ENCODE measurements at regions not wholly inside any gene's neighbourhood (a gene's known extent, or its start where the extent isn't known, plus 50 kb on each side); places are given as distances from the start of the nearest gene placed in this dataset.
"Not testable (repeated sequence)": the region's sequence is repeated elsewhere in the genome, so short reads cannot be mapped to it uniquely, and the experiment has no call there.

DNA sequence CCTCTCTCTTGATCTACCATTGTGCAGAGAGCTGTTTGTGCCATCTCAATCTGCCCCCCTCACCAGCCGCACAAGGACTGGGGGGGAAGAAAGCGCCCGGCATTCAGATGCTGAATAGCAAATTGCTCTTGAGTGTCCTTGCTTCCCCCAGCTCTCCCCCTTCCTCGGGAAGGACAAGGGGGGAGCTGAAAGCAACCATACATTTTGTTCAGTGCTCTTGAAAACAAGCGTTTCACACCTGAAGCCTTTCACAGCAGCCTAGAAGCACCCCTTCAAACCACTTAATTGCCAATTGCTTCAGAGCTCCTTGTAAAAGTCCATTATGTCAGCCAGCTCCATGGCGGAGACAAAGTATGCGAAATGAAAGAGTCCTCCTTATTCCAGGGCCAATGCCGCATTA is 540.1 kb downstream of the NR2F2 start:
- no peaks in the 10 kb centered on the region for H3K4me1 ChIP-seq (replicated peaks in 1 of 2)
- WGBS, 4 donors, result 58 to 73% (median 66%) methylated on average over 8 of the region's 8 CpGs
- no peaks in the 10 kb centered on the region for H3K36me3 ChIP-seq (replicated peaks in 1 of 2)
- DNase-seq, result no peak
- no peak overlapping the region for H3K4me3 ChIP-seq
- TF ChIP-seq POLR2A (IDR thresholded peaks at IDR 0.05), result no peak
- TF ChIP-seq, protein P1, sequence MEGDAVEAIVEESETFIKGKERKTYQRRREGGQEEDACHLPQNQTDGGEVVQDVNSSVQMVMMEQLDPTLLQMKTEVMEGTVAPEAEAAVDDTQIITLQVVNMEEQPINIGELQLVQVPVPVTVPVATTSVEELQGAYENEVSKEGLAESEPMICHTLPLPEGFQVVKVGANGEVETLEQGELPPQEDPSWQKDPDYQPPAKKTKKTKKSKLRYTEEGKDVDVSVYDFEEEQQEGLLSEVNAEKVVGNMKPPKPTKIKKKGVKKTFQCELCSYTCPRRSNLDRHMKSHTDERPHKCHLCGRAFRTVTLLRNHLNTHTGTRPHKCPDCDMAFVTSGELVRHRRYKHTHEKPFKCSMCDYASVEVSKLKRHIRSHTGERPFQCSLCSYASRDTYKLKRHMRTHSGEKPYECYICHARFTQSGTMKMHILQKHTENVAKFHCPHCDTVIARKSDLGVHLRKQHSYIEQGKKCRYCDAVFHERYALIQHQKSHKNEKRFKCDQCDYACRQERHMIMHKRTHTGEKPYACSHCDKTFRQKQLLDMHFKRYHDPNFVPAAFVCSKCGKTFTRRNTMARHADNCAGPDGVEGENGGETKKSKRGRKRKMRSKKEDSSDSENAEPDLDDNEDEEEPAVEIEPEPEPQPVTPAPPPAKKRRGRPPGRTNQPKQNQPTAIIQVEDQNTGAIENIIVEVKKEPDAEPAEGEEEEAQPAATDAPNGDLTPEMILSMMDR (IDR thresholded peaks at IDR 0.05), result no peak
- H3K9me3 ChIP-seq (replicated peaks in 1 of 3), result no peaks in the 10 kb centered on the region
- H3K27me3 ChIP-seq, result no peaks in the 10 kb centered on the region
- H3K27ac ChIP-seq, result no peak overlapping the region
- intact Hi-C loops (cut with DNase I), result no loop called here

DNA sequence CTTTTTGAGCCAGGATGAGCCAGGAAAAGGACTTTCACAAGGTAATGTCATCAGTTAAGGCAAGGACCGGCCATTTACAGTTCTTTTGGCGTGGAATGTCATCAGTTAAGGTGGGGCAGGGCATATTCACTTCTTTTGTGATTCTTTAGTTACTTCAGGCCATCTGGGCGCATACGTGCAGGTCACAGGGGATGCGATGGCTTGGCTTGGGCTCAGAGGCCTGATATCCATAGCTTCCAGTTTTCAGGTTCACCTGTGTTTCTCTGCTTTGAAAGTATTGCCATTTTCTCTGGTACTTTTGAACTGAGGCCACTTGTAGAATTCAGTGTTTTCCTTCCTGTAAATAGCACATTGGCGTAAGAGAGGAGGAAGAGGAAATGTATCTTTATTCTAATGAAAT is 546.9 kb downstream of the NR2F2 start:
- 77 to 90% (median 88%) methylated on average over 6 of the region's 6 CpGs for whole genome bisulfite sequencing, 4 donors
- H3K36me3 ChIP-seq (replicated peaks in 1 of 2); DNase-seq; intact Hi-C loops (cut with DNase I); H3K4me1 ChIP-seq (replicated peaks in 1 of 2); H3K4me3 ChIP-seq; H3K27me3 ChIP-seq; H3K27ac ChIP-seq; H3K9me3 ChIP-seq (replicated peaks in 1 of 3): not testable (repeated sequence)

DNA sequence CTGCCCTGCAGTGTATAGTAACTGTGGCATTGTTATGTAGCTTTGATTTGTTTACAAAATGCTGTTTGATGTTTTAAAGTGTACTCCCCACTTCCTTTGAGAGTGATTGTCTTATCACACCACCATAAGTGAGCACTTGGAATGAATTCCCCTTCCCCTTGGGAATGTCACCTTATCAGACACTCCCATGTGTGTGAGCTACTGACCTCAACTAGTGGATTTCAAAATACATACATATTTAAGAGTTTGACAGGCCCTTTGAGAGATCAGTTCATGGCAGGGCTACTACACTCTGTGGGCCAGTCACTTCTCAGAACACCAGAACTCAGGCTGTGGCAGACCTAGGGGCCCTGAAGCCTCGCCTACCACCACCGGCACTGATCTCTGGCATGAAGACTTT is 547.6 kb downstream of the NR2F2 start:
- TF ChIP-seq, protein P1 (IDR thresholded peaks at IDR 0.05), result no peak
- no peak for TF ChIP-seq POLR2A (IDR thresholded peaks at IDR 0.05)
- 87 to 95% (median 92%) methylated on average over 2 of the region's 2 CpGs for WGBS, 4 donors
- Histone ChIP-seq H3K27me3 (no peaks in the 10 kb centered on the region), H3K9me3 (replicated peaks in 1 of 3) (no peaks in the 10 kb centered on the region), H3K4me3 (no peak overlapping the region), H3K27ac (no peak overlapping the region), H3K4me1 (replicated peaks in 1 of 2) (no peaks in the 10 kb centered on the region), H3K36me3 (replicated peaks in 1 of 2) (no peaks in the 10 kb centered on the region)
- DNase-seq, result no peak
- intact Hi-C loops (cut with DNase I), result no loop called here

DNA sequence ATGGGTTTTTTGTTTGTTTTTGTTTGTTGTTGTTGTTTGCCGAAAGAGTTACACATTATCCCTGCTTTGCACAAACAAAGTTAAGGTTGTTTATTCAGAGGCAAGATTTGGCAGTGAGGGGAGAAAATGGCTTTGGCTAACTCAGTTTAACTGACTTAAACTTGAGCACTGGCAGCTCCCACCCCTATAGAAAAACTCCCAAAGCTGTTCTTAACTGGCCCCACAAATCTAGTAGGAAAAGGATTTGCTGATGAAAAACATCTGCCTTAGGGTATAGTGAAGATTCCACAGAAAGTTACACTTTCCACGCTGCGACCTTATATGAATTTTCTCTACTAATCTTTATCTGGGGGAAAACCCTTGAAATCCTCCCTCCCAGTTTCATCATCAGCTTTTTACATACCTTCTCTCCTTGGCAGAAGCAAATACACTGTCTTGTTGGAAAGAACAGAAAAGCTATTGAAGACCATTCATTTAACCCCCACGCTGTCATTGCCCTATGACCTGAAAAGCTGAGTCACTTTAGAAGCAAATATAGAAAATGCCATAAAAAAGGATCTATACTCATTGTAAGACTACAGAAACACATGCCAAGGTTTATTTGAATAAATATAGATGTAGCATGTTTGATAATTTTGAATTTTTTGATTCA is 551.7 kb downstream of the NR2F2 start:
- intact Hi-C loops (cut with DNase I), result no loop called here
- 77 to 85% (median 82%) methylated on average over 4 of the region's 4 CpGs for WGBS, 4 donors
- TF ChIP-seq POLR2A (IDR thresholded peaks at IDR 0.05), result no peak
- TF ChIP-seq, protein P1 (IDR thresholded peaks at IDR 0.05), result no peak

DNA sequence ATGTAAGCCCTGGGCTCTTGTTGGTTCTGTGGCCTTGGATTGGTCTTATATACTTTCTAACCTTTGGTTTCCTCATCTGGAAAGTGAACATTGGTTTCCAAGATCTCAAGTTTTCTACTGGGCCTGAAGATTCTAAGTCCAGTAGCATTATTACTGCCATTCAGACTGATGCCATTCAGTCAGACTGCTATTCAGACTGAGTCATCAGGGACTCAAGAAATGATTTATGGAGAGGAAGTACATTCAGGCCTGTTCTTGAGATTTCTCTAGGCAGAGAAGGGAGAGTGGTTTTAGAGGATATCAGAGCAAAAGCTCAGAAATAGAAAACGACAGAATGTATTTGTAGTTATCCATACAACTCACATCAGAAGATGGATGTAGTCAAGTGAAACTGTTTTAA is 557.2 kb downstream of the NR2F2 start:
- 35 to 44% (median 38%) methylated on average over 1 of the region's 1 CpG for WGBS, 4 donors
- intact Hi-C loops (cut with DNase I), result no loop called here
- H3K9me3 ChIP-seq (replicated peaks in 1 of 3), result no peaks in the 10 kb centered on the region

More for the DNA sequence above, 551.7 kb downstream of the NR2F2 start:
- no peaks in the 10 kb centered on the region for H3K27me3 ChIP-seq
- no peak overlapping the region for H3K27ac ChIP-seq
- H3K4me3 ChIP-seq, result no peak overlapping the region
- no peaks in the 10 kb centered on the region for H3K4me1 ChIP-seq (replicated peaks in 1 of 2)
- no peak for DNase-seq
- H3K36me3 ChIP-seq (replicated peaks in 1 of 2), result no peaks in the 10 kb centered on the region
- H3K9me3 ChIP-seq (replicated peaks in 1 of 3), result no peaks in the 10 kb centered on the region

More for the DNA sequence above, 557.2 kb downstream of the NR2F2 start:
- TF ChIP-seq, protein P1 (IDR thresholded peaks at IDR 0.05), result no peak
- no peak for TF ChIP-seq POLR2A (IDR thresholded peaks at IDR 0.05)
- Histone ChIP-seq H3K4me1 (replicated peaks in 1 of 2) (peaks cover 0 to 4% of the 10 kb centered on the region in 2 donors), H3K27me3 (no peaks in the 10 kb centered on the region), H3K4me3 (no peak overlapping the region), H3K36me3 (replicated peaks in 1 of 2) (no peaks in the 10 kb centered on the region), H3K27ac (no peak overlapping the region)
- no peak for DNase-seq
